HepG2 (cell line): ENCODE measurements at regions not wholly inside any gene's neighbourhood (a gene's known extent, or its start where the extent isn't known, plus 50 kb on each side); places are given as distances from the start of the nearest gene placed in this dataset.

Source experiments
- ELF3 ChIP-seq: IDR thresholded peaks from 2 replicates; pipeline ENCODE4 v1.6.1; 2016; ENCODE audit warnings: missing genetic modification reagents, missing compliant biosample characterization
- HOXD1 ChIP-seq: sonication (generic); formaldehyde crosslinking; IDR thresholded peaks from 2 replicates; pipeline ENCODE4 v1.5.0; 2020; ENCODE audit warnings: missing genetic modification reagents
- MEIS1 ChIP-seq: sonication (generic); formaldehyde crosslinking; IDR thresholded peaks from 2 replicates; pipeline ENCODE4 v1.9.0; 2021; ENCODE audit warnings: mild to moderate bottlenecking, missing genetic modification reagents, moderate library complexity, borderline replicate concordance
- MZF1 ChIP-seq: sonication (generic); formaldehyde crosslinking; IDR thresholded peaks from 2 replicates; pipeline ENCODE4 v1.8.1; 2023; ENCODE audit warnings: mild to moderate bottlenecking, missing genetic modification reagents, borderline replicate concordance
- NRL ChIP-seq: sonication (generic); formaldehyde crosslinking; IDR thresholded peaks from 2 replicates; pipeline ENCODE4 v1.5.0; 2020; ENCODE audit warnings: missing genetic modification reagents, mild to moderate bottlenecking, moderate library complexity, borderline replicate concordance
- RAD21 ChIP-seq: fragments of 450-650 bp; formaldehyde crosslinking; IDR thresholded peaks from 2 replicates; pipeline ENCODE4 v1.5.0; 2020; ENCODE audit warnings: mild to moderate bottlenecking
- RCOR2 ChIP-seq: IDR thresholded peaks from 2 replicates; pipeline ENCODE4 v1.6.1; 2016; ENCODE audit warnings: missing biosample characterization, missing genetic modification reagents
- SALL1 ChIP-seq: sonication (generic); formaldehyde crosslinking; IDR thresholded peaks from 2 replicates; pipeline ENCODE4 v1.8.0; 2022; ENCODE audit warnings: mild to moderate bottlenecking, missing genetic modification reagents
- SMAD9 ChIP-seq: sonication (generic); formaldehyde crosslinking; IDR thresholded peaks from 2 replicates; pipeline ENCODE4 v1.5.1; 2020; ENCODE audit warnings: mild to moderate bottlenecking, missing genetic modification reagents
- TARDBP ChIP-seq: sonication (generic); formaldehyde crosslinking; IDR thresholded peaks from 2 replicates; pipeline ENCODE4 v1.8.0; 2022; ENCODE audit warnings: mild to moderate bottlenecking, missing genetic modification reagents
- ZFP90 ChIP-seq: sonication (generic); formaldehyde crosslinking; IDR thresholded peaks from 2 replicates; pipeline ENCODE4 v1.8.0; 2022; ENCODE audit warnings: missing genetic modification reagents, mild to moderate bottlenecking, inconsistent platforms, borderline replicate concordance
- ZFP91 ChIP-seq: sonication (generic); formaldehyde crosslinking; IDR thresholded peaks from 2 replicates; pipeline ENCODE4 v1.9.0; 2022; ENCODE audit warnings: missing genetic modification reagents, mild to moderate bottlenecking, borderline replicate concordance
- ZNF136 ChIP-seq: sonication (generic); formaldehyde crosslinking; IDR thresholded peaks from 2 replicates; pipeline ENCODE4 v1.8.1; 2022; ENCODE audit warnings: low read depth, mild to moderate bottlenecking, moderate library complexity, missing genetic modification reagents
- ZNF253 ChIP-seq: sonication (generic); formaldehyde crosslinking; IDR thresholded peaks from 2 replicates; pipeline ENCODE4 v1.8.0; 2022; ENCODE audit warnings: mild to moderate bottlenecking, missing genetic modification reagents, borderline replicate concordance
- ZNF264 ChIP-seq: sonication (generic); formaldehyde crosslinking; IDR thresholded peaks from 2 replicates; pipeline ENCODE4 v1.4.0; 2020; ENCODE audit warnings: missing genetic modification reagents
- ZNF713 ChIP-seq: sonication (generic); formaldehyde crosslinking; IDR thresholded peaks from 2 replicates; pipeline ENCODE4 v1.4.0; 2020; ENCODE audit warnings: mild to moderate bottlenecking, missing genetic modification reagents
- ZNF777 ChIP-seq: sonication (generic); formaldehyde crosslinking; IDR thresholded peaks from 2 replicates; pipeline ENCODE4 v1.4.0; 2020; ENCODE audit warnings: missing genetic modification reagents
- ZNF782 ChIP-seq: sonication (generic); formaldehyde crosslinking; IDR thresholded peaks from 2 replicates; pipeline ENCODE4 v1.4.0; 2020; ENCODE audit warnings: missing genetic modification reagents, mild to moderate bottlenecking, borderline replicate concordance
- ZNF788 ChIP-seq: sonication (generic); formaldehyde crosslinking; IDR thresholded peaks from 2 replicates; pipeline ENCODE4 v1.5.0; 2020; ENCODE audit warnings: mild to moderate bottlenecking, missing genetic modification reagents, borderline replicate concordance
- ZNF841 ChIP-seq: sonication (generic); formaldehyde crosslinking; IDR thresholded peaks from 2 replicates; pipeline ENCODE4 v1.8.1; 2023; ENCODE audit warnings: missing genetic modification reagents, borderline replicate concordance
- TF ChIP-seq, protein P1 (sequence below): sonication (generic); formaldehyde crosslinking; IDR thresholded peaks from 2 replicates; pipeline ENCODE4 v1.5.0; 2020; ENCODE audit warnings: mild to moderate bottlenecking, missing genetic modification reagents, borderline replicate concordance
- TF ChIP-seq, protein P2 (sequence below): sonication (generic); formaldehyde crosslinking; IDR thresholded peaks from 2 replicates; pipeline ENCODE4 v1.4.0; 2020; ENCODE audit warnings: mild to moderate bottlenecking, low read depth, missing genetic modification reagents

GRCh38 chr2:242020196-242021004 is 150.9 kb downstream of the RTP5 start (continued):
- TF ChIP-seq, protein P1, sequence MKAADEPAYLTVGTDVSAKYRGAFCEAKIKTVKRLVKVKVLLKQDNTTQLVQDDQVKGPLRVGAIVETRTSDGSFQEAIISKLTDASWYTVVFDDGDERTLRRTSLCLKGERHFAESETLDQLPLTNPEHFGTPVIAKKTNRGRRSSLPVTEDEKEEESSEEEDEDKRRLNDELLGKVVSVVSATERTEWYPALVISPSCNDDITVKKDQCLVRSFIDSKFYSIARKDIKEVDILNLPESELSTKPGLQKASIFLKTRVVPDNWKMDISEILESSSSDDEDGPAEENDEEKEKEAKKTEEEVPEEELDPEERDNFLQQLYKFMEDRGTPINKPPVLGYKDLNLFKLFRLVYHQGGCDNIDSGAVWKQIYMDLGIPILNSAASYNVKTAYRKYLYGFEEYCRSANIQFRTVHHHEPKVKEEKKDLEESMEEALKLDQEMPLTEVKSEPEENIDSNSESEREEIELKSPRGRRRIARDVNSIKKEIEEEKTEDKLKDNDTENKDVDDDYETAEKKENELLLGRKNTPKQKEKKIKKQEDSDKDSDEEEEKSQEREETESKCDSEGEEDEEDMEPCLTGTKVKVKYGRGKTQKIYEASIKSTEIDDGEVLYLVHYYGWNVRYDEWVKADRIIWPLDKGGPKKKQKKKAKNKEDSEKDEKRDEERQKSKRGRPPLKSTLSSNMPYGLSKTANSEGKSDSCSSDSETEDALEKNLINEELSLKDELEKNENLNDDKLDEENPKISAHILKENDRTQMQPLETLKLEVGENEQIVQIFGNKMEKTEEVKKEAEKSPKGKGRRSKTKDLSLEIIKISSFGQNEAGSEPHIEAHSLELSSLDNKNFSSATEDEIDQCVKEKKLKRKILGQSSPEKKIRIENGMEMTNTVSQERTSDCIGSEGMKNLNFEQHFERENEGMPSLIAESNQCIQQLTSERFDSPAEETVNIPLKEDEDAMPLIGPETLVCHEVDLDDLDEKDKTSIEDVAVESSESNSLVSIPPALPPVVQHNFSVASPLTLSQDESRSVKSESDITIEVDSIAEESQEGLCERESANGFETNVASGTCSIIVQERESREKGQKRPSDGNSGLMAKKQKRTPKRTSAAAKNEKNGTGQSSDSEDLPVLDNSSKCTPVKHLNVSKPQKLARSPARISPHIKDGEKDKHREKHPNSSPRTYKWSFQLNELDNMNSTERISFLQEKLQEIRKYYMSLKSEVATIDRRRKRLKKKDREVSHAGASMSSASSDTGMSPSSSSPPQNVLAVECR (CRISPR knock-in tag) = peak; percentile 27; the same call in 1 of the 2 replicates
- TF ChIP-seq ZFP90 (CRISPR knock-in tag) (peak; percentile 64), ZNF253 (CRISPR knock-in tag) (no peak), TARDBP (0 out of 2 replicates have a peak, but pooled peaks have one; percentile 54), RAD21 (CRISPR knock-in tag) (peak; percentile 91), RCOR2 (CRISPR knock-in tag) (no peak), MZF1 (CRISPR knock-in tag) (peak; percentile 27; the same call in 1 of the 2 replicates), ZNF788 (CRISPR knock-in tag) (peak; percentile 28; the same call in 1 of the 2 replicates), HOXD1 (CRISPR knock-in tag) (no peak), SMAD9 (no peak), NRL (0 out of 2 replicates have a peak, but pooled peaks have one; percentile 40), ELF3 (CRISPR knock-in tag) (0 out of 2 replicates have a peak, but pooled peaks have one; percentile 31), ZNF841 (CRISPR knock-in tag) (no peak), MEIS1 (0 out of 2 replicates have a peak, but pooled peaks have one; percentile 31), ZFP91 (CRISPR knock-in tag) (peak; percentile 33; the same call in 1 of the 2 replicates), SALL1 (peak; percentile 38; the same call in 1 of the 2 replicates), ZNF777 (no peak), ZNF782 (peak; percentile 42; the same call in 1 of the 2 replicates), ZNF136 (CRISPR knock-in tag) (no peak), ZNF264 (CRISPR knock-in tag) (no peak), ZNF713 (no peak)
- TF ChIP-seq, protein P2, sequence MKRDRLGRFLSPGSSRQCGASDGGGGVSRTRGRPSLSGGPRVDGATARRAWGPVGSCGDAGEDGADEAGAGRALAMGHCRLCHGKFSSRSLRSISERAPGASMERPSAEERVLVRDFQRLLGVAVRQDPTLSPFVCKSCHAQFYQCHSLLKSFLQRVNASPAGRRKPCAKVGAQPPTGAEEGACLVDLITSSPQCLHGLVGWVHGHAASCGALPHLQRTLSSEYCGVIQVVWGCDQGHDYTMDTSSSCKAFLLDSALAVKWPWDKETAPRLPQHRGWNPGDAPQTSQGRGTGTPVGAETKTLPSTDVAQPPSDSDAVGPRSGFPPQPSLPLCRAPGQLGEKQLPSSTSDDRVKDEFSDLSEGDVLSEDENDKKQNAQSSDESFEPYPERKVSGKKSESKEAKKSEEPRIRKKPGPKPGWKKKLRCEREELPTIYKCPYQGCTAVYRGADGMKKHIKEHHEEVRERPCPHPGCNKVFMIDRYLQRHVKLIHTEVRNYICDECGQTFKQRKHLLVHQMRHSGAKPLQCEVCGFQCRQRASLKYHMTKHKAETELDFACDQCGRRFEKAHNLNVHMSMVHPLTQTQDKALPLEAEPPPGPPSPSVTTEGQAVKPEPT (CRISPR knock-in tag) = peak; percentile 43; the same call in 1 of the 2 replicates
